Ovary (tissue), 3 donors: ENCODE measurements at regions not wholly inside any gene's neighbourhood (a gene's known extent, or its start where the extent isn't known, plus 50 kb on each side); places are given as distances from the start of the nearest gene placed in this dataset.

Experiments used
- CTCF ChIP-seq, 3 donors: fragments of 450-650 bp in 2 of 3; fragments of 200-600 bp in 1 of 3; IDR thresholded peaks; one replicate each; pipeline versions ENCODE4 v1.5.1 to v1.8.0; 2016 to 2022; ENCODE audit warnings: antibody characterized with exemption in 3 of 3, mild to moderate bottlenecking in 1 of 3
- EP300 ChIP-seq: sonication (generic); formaldehyde crosslinking; IDR thresholded peaks from one replicate; pipeline ENCODE4 v1.6.1; 2017; ENCODE audit warnings: antibody characterized with exemption
- POLR2A ChIP-seq: fragments of 450-650 bp; IDR thresholded peaks from one replicate; pipeline ENCODE4 v1.6.1; 2017; ENCODE audit warnings: antibody characterized with exemption, mild to moderate bottlenecking, moderate library complexity
- donor health status: DM: no; HTN: no; CAD: no.

GRCh38 chr12:17759982-17760381 is 330.0 kb downstream of the RERGL start:
- TF ChIP-seq CTCF (IDR thresholded peaks at IDR 0.05) (no peak), POLR2A (no peak), EP300 (no peak)
